ENCODE measurements at regions not wholly inside any gene's neighbourhood (a gene's known extent, or its start where the extent isn't known, plus 50 kb on each side); places are given as distances from the start of the nearest gene placed in this dataset.

GRCh38 chr6:49072146-49072545, 390.9 kb downstream of the MMUT start:
- TF ChIP-seq CTCF (conservative IDR thresholded peaks at IDR 0.05 in 1 of 2, IDR thresholded peaks at IDR 0.05 in 1 of 2; ENCODE audit: extremely low read depth in 1 of 2, insufficient read depth in 1 of 2, low read depth in 1 of 2, low read length in 2 of 2) = no peak
- TF ChIP-seq EZH2 (IDR thresholded peaks at IDR 0.05; ENCODE audit: borderline replicate concordance, low read length) = no peak

All from mammary epithelial cell (primary cell).